Sigmoid colon (tissue), 6 donors: ENCODE measurements at regions not wholly inside any gene's neighbourhood (a gene's known extent, or its start where the extent isn't known, plus 50 kb on each side); places are given as distances from the start of the nearest gene placed in this dataset.

ENCODE experiments used
- DNase-seq: peaks from one replicate; pipeline ENCODE4 v3.0.0-alpha.2; 2019
- H3K27ac ChIP-seq, 4 donors: fragments of 200-600 bp; sonication (generic); one replicate each; pipeline ENCODE4 v1.5.1; 2016 to 2019; ENCODE audit warnings: mild to moderate bottlenecking in 1 of 4
- H3K27me3 ChIP-seq, 3 donors: fragments of 200-600 bp; sonication (generic); one replicate each; pipeline ENCODE4 v1.5.1; 2019; ENCODE audit warnings: mild to moderate bottlenecking in 1 of 3
- H3K36me3 ChIP-seq, 4 donors: fragments of 200-600 bp; sonication (generic); one replicate each; pipeline ENCODE4 v1.5.1; 2016 to 2019
- H3K4me1 ChIP-seq, 4 donors: fragments of 200-600 bp; sonication (generic); one replicate each; pipeline ENCODE4 v1.5.1; 2017 to 2019
- H3K4me3 ChIP-seq, 4 donors: fragments of 200-600 bp; sonication (generic); one replicate each; pipeline ENCODE4 v1.5.1; 2017 to 2019; ENCODE audit warnings: mild to moderate bottlenecking in 2 of 4, moderate library complexity in 1 of 4
- H3K9me3 ChIP-seq, 4 donors: fragments of 200-600 bp in 3 of 4; sonication (generic) in 3 of 4; one replicate each; pipeline versions ENCODE4 v1.5.1 to v1.6.1; 2013 to 2019
- CTCF ChIP-seq, 4 experiments: fragments of 450-650 bp in 3 of 4; fragments of 200-600 bp in 1 of 4; IDR thresholded peaks; one replicate each; pipeline ENCODE4 v1.5.1; 2016 to 2019; ENCODE audit warnings: antibody characterized with exemption in 4 of 4, mild to moderate bottlenecking in 3 of 4, moderate library complexity in 2 of 4
- EP300 ChIP-seq, 4 donors: sonication (generic); formaldehyde crosslinking; IDR thresholded peaks; one replicate each; pipeline ENCODE4 v1.6.1; 2017; ENCODE audit warnings: antibody characterized with exemption in 4 of 4
- POLR2A ChIP-seq, 2 donors: fragments of 450-650 bp; IDR thresholded peaks; one replicate each; pipeline ENCODE4 v1.6.1; 2016; ENCODE audit warnings: antibody characterized with exemption in 2 of 2, mild to moderate bottlenecking in 2 of 2, moderate library complexity in 2 of 2
- POLR2AphosphoS5 ChIP-seq, 4 donors: sonication (generic); formaldehyde crosslinking; IDR thresholded peaks; one replicate each; pipeline ENCODE4 v1.6.1; 2017; ENCODE audit warnings: antibody characterized with exemption in 4 of 4
- WGBS, 2 donors: extraction: QIAGEN DNeasy Blood & Tissue Kit; methylation state at CpG; one replicate each; pipeline ENCODE4 v1.1.7; 2013; 5-methylcytosine and 5-hydroxymethylcytosine counted together
- intact Hi-C: fragments of 100-400 bp; cut with DNase I; formaldehyde crosslinking; loops from one replicate; pipeline ENCODE4 v1.15.1; 2023
- donor health status: healthy with polysubstance abuse.
- donor health status: healthy.

- TF ChIP-seq CTCF (IDR thresholded peaks at IDR 0.05) (no peak), POLR2AphosphoS5 (IDR thresholded peaks at IDR 0.05) (no peak), POLR2A (IDR thresholded peaks at IDR 0.05) (no peak), EP300 (IDR thresholded peaks at IDR 0.05) (no peak)
- Histone ChIP-seq H3K27me3 (no peaks in the 10 kb centered on the region), H3K4me3 (no peak overlapping the region), H3K27ac (no peak overlapping the region), H3K9me3 (no peaks in the 10 kb centered on the region), H3K36me3 (no peaks in the 10 kb centered on the region), H3K4me1 (no peaks in the 10 kb centered on the region)
- WGBS, 2 donors, result 47 to 70% methylated on average over 2 of the region's 2 CpGs
- no peak for DNase-seq
- intact Hi-C loops, result no loop called here
These were observed 480.7 kb upstream of the GYPC start for GRCh38 chr2:126175222-126175621.

GRCh38 chr2:126177479-126177878, 478.5 kb upstream of the GYPC start:
- Histone ChIP-seq H3K4me3 (no peak overlapping the region), H3K36me3 (no peaks in the 10 kb centered on the region), H3K27me3 (no peaks in the 10 kb centered on the region), H3K27ac (no peak overlapping the region), H3K4me1 (no peaks in the 10 kb centered on the region), H3K9me3 (no peaks in the 10 kb centered on the region)
- TF ChIP-seq EP300 (IDR thresholded peaks at IDR 0.05) (no peak), POLR2AphosphoS5 (IDR thresholded peaks at IDR 0.05) (no peak), POLR2A (IDR thresholded peaks at IDR 0.05) (no peak), CTCF (IDR thresholded peaks at IDR 0.05) (no peak)
- intact Hi-C loops, result no loop called here
- 89 to 93% methylated on average over 2 of the region's 2 CpGs for WGBS, 2 donors
- DNase-seq, result no peak

GRCh38 chr2:126187668-126188067, 468.3 kb upstream of the GYPC start:
- DNase-seq, result no peak
- Histone ChIP-seq H3K27me3 (no peaks in the 10 kb centered on the region), H3K27ac (no peak overlapping the region), H3K4me3 (no peak overlapping the region), H3K9me3 (no peaks in the 10 kb centered on the region), H3K4me1 (peaks cover 0 to 22% (median 4%) of the 10 kb centered on the region in 4 donors), H3K36me3 (no peaks in the 10 kb centered on the region)
- TF ChIP-seq POLR2A (IDR thresholded peaks at IDR 0.05) (no peak), POLR2AphosphoS5 (IDR thresholded peaks at IDR 0.05) (no peak), EP300 (IDR thresholded peaks at IDR 0.05) (no peak), CTCF (IDR thresholded peaks at IDR 0.05) (no peak)
- 84 to 85% methylated on average over 4 of the region's 4 CpGs for WGBS, 2 donors
- intact Hi-C loops, result no loop called here

GRCh38 chr2:126189527-126189926, 466.4 kb upstream of the GYPC start:
- 46 to 77% methylated on average over 4 of the region's 4 CpGs for WGBS, 2 donors
- TF ChIP-seq CTCF (IDR thresholded peaks at IDR 0.05) (no peak), POLR2AphosphoS5 (IDR thresholded peaks at IDR 0.05) (no peak), POLR2A (IDR thresholded peaks at IDR 0.05) (no peak), EP300 (IDR thresholded peaks at IDR 0.05) (no peak)
- Histone ChIP-seq H3K9me3 (no peaks in the 10 kb centered on the region), H3K27me3 (no peaks in the 10 kb centered on the region), H3K4me1 (peaks cover 0 to 22% (median 4%) of the 10 kb centered on the region in 4 donors), H3K27ac (no peak overlapping the region), H3K36me3 (no peaks in the 10 kb centered on the region), H3K4me3 (no peak overlapping the region)
- intact Hi-C loops, result no loop called here
- no peak for DNase-seq

- intact Hi-C loops, result no loop called here
- Histone ChIP-seq H3K4me1 (no peaks in the 10 kb centered on the region), H3K4me3 (no peak overlapping the region), H3K27me3 (no peaks in the 10 kb centered on the region), H3K9me3 (no peaks in the 10 kb centered on the region), H3K27ac (no peak overlapping the region), H3K36me3 (no peaks in the 10 kb centered on the region)
- no peak for TF ChIP-seq EP300 (IDR thresholded peaks at IDR 0.05)
- no peak for TF ChIP-seq POLR2A (IDR thresholded peaks at IDR 0.05)
- TF ChIP-seq POLR2AphosphoS5 (IDR thresholded peaks at IDR 0.05), result no peak
- no peak for TF ChIP-seq CTCF (IDR thresholded peaks at IDR 0.05)
- no peak for DNase-seq
- 18 to 49% methylated on average over 3 of the region's 3 CpGs for WGBS, 2 donors
These were observed 455.4 kb upstream of the GYPC start for GRCh38 chr2:126200538-126200937.
